IMR-90 (cell line): ENCODE measurements at regions not wholly inside any gene's neighbourhood (a gene's known extent, or its start where the extent isn't known, plus 50 kb on each side); places are given as distances from the start of the nearest gene placed in this dataset.

ENCODE experiments used
- ATAC-seq: fragments of 200-7000 bp; cut with Tn5 transposase; 2 replicates; pipeline ENCODE4 v1.9.1; 2020; ENCODE audit warnings: low read depth, mild to moderate bottlenecking, moderate library complexity
- BruUV-seq: library from RNA; stranded (reverse); fragments of 400-500 nt; replicated peaks from 2 replicates; lab custom pipeline; 2021; lab: Mats Ljungman, UMichigan
- CTCF ChIA-PET: fragments of 300-600 bp; formaldehyde crosslinking; extraction: SDS; loops from one replicate; lab custom pipeline; 2021; ENCODE audit warnings: antibody characterized with exemption; lab: Yijun Ruan, JAX
- POLR2A ChIA-PET: fragments of 300-600 bp; sonication (Branson Sonifier 250); formaldehyde crosslinking; loops from one replicate; lab custom pipeline; 2022; ENCODE audit warnings: antibody characterized with exemption; ENCODE audit not compliant: unreplicated experiment; lab: Charles Lee
- DNase-seq: peaks from one replicate; pipeline ENCODE4 v3.0.0; 2013
- H2AFZ ChIP-seq: replicated peaks from 2 replicates; pipeline ENCODE3; 2013; ENCODE audit warnings: low read length, mild to moderate bottlenecking; ENCODE audit not compliant: poor library complexity
- H2AK5ac ChIP-seq: 2 replicates; pipeline ENCODE4 v1.6.1; 2013; ENCODE audit warnings: low read depth, low read length, inconsistent platforms
- H2AK9ac ChIP-seq: replicated peaks from 2 replicates; pipeline ENCODE3; 2013; ENCODE audit warnings: mild to moderate bottlenecking, low read depth, low read length, moderate library complexity; ENCODE audit not compliant: poor library complexity
- H2BK120ac ChIP-seq: 2 replicates; pipeline ENCODE4 v1.6.1; 2013; ENCODE audit warnings: low read depth, low read length, inconsistent platforms
- H2BK15ac ChIP-seq: 3 replicates; pipeline ENCODE4 v1.6.1; 2013; ENCODE audit warnings: low read depth, low read length, inconsistent platforms
- H2BK20ac ChIP-seq: 2 replicates; pipeline ENCODE4 v1.6.1; 2013; ENCODE audit warnings: low read depth, mild to moderate bottlenecking, inconsistent platforms, low read length, moderate library complexity
- H2BK5ac ChIP-seq: 2 replicates; pipeline ENCODE4 v1.6.1; 2013; ENCODE audit warnings: mild to moderate bottlenecking, low read depth, low read length, inconsistent platforms; ENCODE audit not compliant: poor library complexity, severe bottlenecking
- H3K14ac ChIP-seq: replicated peaks from 2 replicates; pipeline ENCODE4 v1.6.1; 2013; ENCODE audit warnings: low read depth, low read length, inconsistent platforms
- H3K18ac ChIP-seq: 2 replicates; pipeline ENCODE4 v1.6.1; 2013; ENCODE audit warnings: low read depth, low read length, control low read depth
- H3K23ac ChIP-seq: 2 replicates; pipeline ENCODE4 v1.6.1; 2013; ENCODE audit warnings: low read depth, low read length, inconsistent platforms
- H3K27ac ChIP-seq: 2 replicates; pipeline ENCODE4 v1.5.1; 2013; ENCODE audit warnings: mild to moderate bottlenecking, control low read depth, low read length; ENCODE audit not compliant: insufficient read depth
- H3K27me3 ChIP-seq: 2 replicates; pipeline ENCODE4 v1.6.1; 2013; ENCODE audit warnings: low read length; ENCODE audit not compliant: control insufficient read depth, insufficient read depth
- H3K36me3 ChIP-seq: 2 replicates; pipeline ENCODE4 v1.6.1; 2013; ENCODE audit warnings: low read length, mixed read lengths; ENCODE audit not compliant: control insufficient read depth, insufficient read depth
- H3K4ac ChIP-seq: 2 replicates; pipeline ENCODE4 v1.6.1; 2013; ENCODE audit warnings: low read depth, low read length, inconsistent platforms
- H3K4me1 ChIP-seq: 2 replicates; pipeline ENCODE4 v1.6.1; 2013; ENCODE audit warnings: low read length, mixed read lengths; ENCODE audit not compliant: control insufficient read depth, insufficient read depth
- H3K4me2 ChIP-seq: 2 replicates; pipeline ENCODE4 v1.6.1; 2013; ENCODE audit warnings: low read depth, mild to moderate bottlenecking, control low read depth, low read length, moderate library complexity
- H3K4me3 ChIP-seq: 2 replicates; pipeline ENCODE4 v1.5.1; 2013; ENCODE audit warnings: low read depth, mild to moderate bottlenecking, control low read depth, low read length, moderate library complexity; ENCODE audit not compliant: insufficient read depth
- H3K56ac ChIP-seq: 2 replicates; pipeline ENCODE4 v1.6.1; 2013; ENCODE audit warnings: low read length, inconsistent platforms; ENCODE audit not compliant: insufficient read depth; ENCODE audit errors: extremely low read depth
- H3K79me1 ChIP-seq, 2 experiments: 2 replicates each; pipeline ENCODE4 v1.6.1; 2013; ENCODE audit warnings: low read length in 2 of 2, inconsistent platforms in 1 of 2, low read depth in 1 of 2
- H3K9ac ChIP-seq: 2 replicates; pipeline ENCODE4 v1.6.1; 2013; ENCODE audit warnings: low read depth, low read length, control low read depth
- H3K9me1 ChIP-seq: 2 replicates; pipeline ENCODE4 v1.6.1; 2013; ENCODE audit warnings: low read length, inconsistent platforms; ENCODE audit not compliant: insufficient read depth
- H3K9me3 ChIP-seq: 2 replicates; pipeline ENCODE4 v1.6.1; 2013; ENCODE audit warnings: low read length; ENCODE audit not compliant: control insufficient read depth, insufficient read depth
- H4K20me1 ChIP-seq: 2 replicates; pipeline ENCODE4 v1.6.1; 2013; ENCODE audit warnings: low read length, inconsistent platforms; ENCODE audit not compliant: insufficient read depth
- H4K5ac ChIP-seq: 2 replicates; pipeline ENCODE4 v1.6.1; 2013; ENCODE audit warnings: mild to moderate bottlenecking, low read depth, low read length, control low read depth
- H4K8ac ChIP-seq, 2 experiments: 2 replicates each; pipeline ENCODE4 v1.6.1; 2013; ENCODE audit warnings: low read depth in 2 of 2, low read length in 2 of 2, control low read depth in 1 of 2, inconsistent platforms in 1 of 2
- H4K91ac ChIP-seq: 2 replicates; pipeline ENCODE4 v1.6.1; 2013; ENCODE audit warnings: low read depth, low read length, inconsistent platforms; ENCODE audit not compliant: insufficient read depth
- MAFK ChIP-seq: IDR thresholded peaks from 2 replicates; pipeline ENCODE4 v1.6.1; 2012; ENCODE audit warnings: low read depth, low read length, improper control_type of control experiment
- MAZ ChIP-seq: IDR thresholded peaks from 2 replicates; pipeline ENCODE4 v1.6.1; 2012; ENCODE audit warnings: low read depth, mild to moderate bottlenecking, low read length, improper control_type of control experiment, moderate library complexity, borderline replicate concordance
- WGBS, 2 experiments: methylation state at CpG; one replicate each; pipeline versions ENCODE4 v1.1.5 to v1.1.7; 2013; ENCODE audit warnings: missing lambda C conversion rate in 2 of 2; ENCODE audit not compliant: insufficient read length in 1 of 2; ENCODE audit errors: extremely low coverage in 2 of 2; 5-methylcytosine and 5-hydroxymethylcytosine counted together
- dilution Hi-C: fragments of 300-500 bp; cut with HindIII; formaldehyde crosslinking; loops from one replicate; pipeline ENCODE4 v1.14.3; 2018; ENCODE audit warnings: low sequenced_read_pairs; ENCODE audit not compliant: unreplicated experiment
- in situ Hi-C: fragments of 300-500 bp; cut with MboI; formaldehyde crosslinking; loops from 3 replicates; pipeline ENCODE4 v1.14.3; 2019; ENCODE audit warnings: low sequenced_read_pairs, inconsistent platforms, mixed read lengths
- intact Hi-C: fragments of 100-400 bp; cut with micrococcal nuclease; formaldehyde crosslinking; loops from 2 replicates; pipeline ENCODE4 v1.10.0; 2022

GRCh38 chr15:37767841-37768455 lies 166.5 kb upstream of the TMCO5A start:
- no peak overlapping the region for H3K4me3 ChIP-seq
- ChIA-PET CTCF (no interaction called here), POLR2A (no interaction called here)
- in situ Hi-C loops (loop anchor here (10.0 kb wide), 1 partner anchor 117 kb away; no protein-coding TSS in a partner anchor), intact Hi-C loops (no loop called here), dilution Hi-C loops (no loop called here)
- H3K9me1 ChIP-seq, result no peaks in the 10 kb centered on the region
- H4K5ac ChIP-seq, result no peak overlapping the region
- no peak overlapping the region for H2BK20ac ChIP-seq
- no peaks in the 10 kb centered on the region for H3K79me1 ChIP-seq
- no peak overlapping the region for H2AK5ac ChIP-seq
- no peak overlapping the region for H2BK5ac ChIP-seq
- H2BK15ac ChIP-seq, result no peak overlapping the region
- H3K9me3 ChIP-seq, result no peaks in the 10 kb centered on the region
- H3K23ac ChIP-seq, result no peak overlapping the region
- no peaks in the 10 kb centered on the region for H3K27me3 ChIP-seq
- no peak overlapping the region for H3K56ac ChIP-seq
- no peak overlapping the region for H3K18ac ChIP-seq
- H3K4ac ChIP-seq, result no peak overlapping the region
- H2BK120ac ChIP-seq, result no peak overlapping the region
- H2AFZ ChIP-seq, result no peak overlapping the region
- peak; percentile 35 for DNase-seq
- H3K36me3 ChIP-seq, result no peaks in the 10 kb centered on the region
- H3K4me2 ChIP-seq, result no peak overlapping the region
- BruUV-seq, result no TSS peak
- H2AK9ac ChIP-seq, result no peak overlapping the region
- H3K4me1 ChIP-seq, result peaks cover 4% of the 10 kb centered on the region; the same call in 1 of the 2 replicates
- no peak for ATAC-seq
- H3K27ac ChIP-seq, result no peak overlapping the region
- no peak overlapping the region for H3K14ac ChIP-seq
- no peak overlapping the region for H4K8ac ChIP-seq
- no peak overlapping the region for H4K91ac ChIP-seq
- 20% methylated on average over 1 of the region's 10 CpGs; no CpG with 5 or more reads in 1 of the 2 experiments for WGBS, 2 experiments
- no peak overlapping the region for H3K9ac ChIP-seq
- H4K20me1 ChIP-seq, result no peaks in the 10 kb centered on the region
- TF ChIP-seq MAFK (peak; percentile 47), MAZ (no peak)
